ENCODE measurements at regions not wholly inside any gene's neighbourhood (a gene's known extent, or its start where the extent isn't known, plus 50 kb on each side); places are given as distances from the start of the nearest gene placed in this dataset.

DNA sequence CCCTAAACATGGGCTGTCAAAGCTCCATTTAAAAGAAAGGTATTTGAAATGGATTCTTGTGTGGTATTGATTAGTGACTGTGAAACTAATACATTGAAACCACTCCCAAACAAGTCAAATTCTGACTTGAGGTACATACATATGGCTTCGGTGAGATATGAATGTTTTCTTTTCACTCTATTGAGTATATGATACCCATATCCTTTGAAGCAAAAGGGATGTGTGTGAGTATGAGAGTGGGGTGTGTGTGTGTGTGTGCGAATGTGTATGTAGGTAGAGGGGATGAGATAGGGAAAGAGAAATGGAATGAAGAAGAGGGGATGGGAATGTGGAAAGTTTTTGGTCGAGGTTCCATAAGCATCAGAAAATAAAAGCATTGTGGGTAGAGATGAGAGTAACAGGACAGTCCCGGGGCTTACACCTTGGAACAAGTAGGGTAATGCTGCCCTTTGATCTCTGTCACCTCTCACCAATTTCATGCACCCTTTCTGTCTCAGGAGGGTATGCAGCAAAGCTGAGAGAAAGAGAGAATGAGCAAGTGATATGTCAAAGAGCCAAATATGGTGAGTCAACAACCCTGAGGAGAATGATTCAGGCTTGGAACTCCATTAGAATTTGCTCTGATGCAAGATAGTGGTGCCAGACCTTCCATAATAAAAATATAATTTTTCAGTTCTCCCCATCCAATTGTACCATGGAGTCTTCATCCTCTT lies 64.0 kb upstream of the ZEB2 start:
- TF ChIP-seq, protein P1, sequence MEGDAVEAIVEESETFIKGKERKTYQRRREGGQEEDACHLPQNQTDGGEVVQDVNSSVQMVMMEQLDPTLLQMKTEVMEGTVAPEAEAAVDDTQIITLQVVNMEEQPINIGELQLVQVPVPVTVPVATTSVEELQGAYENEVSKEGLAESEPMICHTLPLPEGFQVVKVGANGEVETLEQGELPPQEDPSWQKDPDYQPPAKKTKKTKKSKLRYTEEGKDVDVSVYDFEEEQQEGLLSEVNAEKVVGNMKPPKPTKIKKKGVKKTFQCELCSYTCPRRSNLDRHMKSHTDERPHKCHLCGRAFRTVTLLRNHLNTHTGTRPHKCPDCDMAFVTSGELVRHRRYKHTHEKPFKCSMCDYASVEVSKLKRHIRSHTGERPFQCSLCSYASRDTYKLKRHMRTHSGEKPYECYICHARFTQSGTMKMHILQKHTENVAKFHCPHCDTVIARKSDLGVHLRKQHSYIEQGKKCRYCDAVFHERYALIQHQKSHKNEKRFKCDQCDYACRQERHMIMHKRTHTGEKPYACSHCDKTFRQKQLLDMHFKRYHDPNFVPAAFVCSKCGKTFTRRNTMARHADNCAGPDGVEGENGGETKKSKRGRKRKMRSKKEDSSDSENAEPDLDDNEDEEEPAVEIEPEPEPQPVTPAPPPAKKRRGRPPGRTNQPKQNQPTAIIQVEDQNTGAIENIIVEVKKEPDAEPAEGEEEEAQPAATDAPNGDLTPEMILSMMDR (IDR thresholded peaks at IDR 0.05): no peak
- no peak for TF ChIP-seq POLR2A (IDR thresholded peaks at IDR 0.05)
